HCT116 (cell line): ENCODE measurements at regions not wholly inside any gene's neighbourhood (a gene's known extent, or its start where the extent isn't known, plus 50 kb on each side); places are given as distances from the start of the nearest gene placed in this dataset.

Experiments
- ATAC-seq: fragments of 200-7000 bp; cut with Tn5 transposase; 2 replicates; pipeline ENCODE4 v1.9.1; 2020; ENCODE audit warnings: mild to moderate bottlenecking, moderate library complexity
- BruUV-seq: library from RNA; stranded (reverse); fragments of 400-500 nt; replicated peaks from 2 replicates; lab custom pipeline; 2021; lab: Mats Ljungman, UMichigan
- CTCF ChIA-PET: fragments of 300-600 bp; sonication (Branson Sonifier 250); formaldehyde crosslinking; loops from one replicate; lab custom pipeline; 2021; ENCODE audit warnings: antibody characterized with exemption; lab: Charles Lee
- POLR2A ChIA-PET: fragments of 300-600, 350-600 bp; sonication (Branson Sonifier 250); formaldehyde crosslinking; loops from one replicate; lab custom pipeline; 2021; ENCODE audit warnings: antibody characterized with exemption; lab: Charles Lee
- RAD21 ChIA-PET, 2 experiments: fragments of 300-600 bp; sonication (Branson Sonifier 250); formaldehyde crosslinking; loops; one replicate each; lab custom pipeline; 2023; ENCODE audit warnings: low total read pairs in 2 of 2; ENCODE audit not compliant: uncharacterized antibody in 2 of 2, unreplicated experiment in 2 of 2, low non-redundant PET in 1 of 2; lab: Charles Lee
- DNase-seq: peaks from one replicate; pipeline ENCODE4 v3.0.0-alpha.2; 2010; ENCODE audit warnings: low read depth, low spot score
- H2AFZ ChIP-seq: fragments of 200-600 bp; shearing (Covaris generic), sonication (generic); 2 replicates; pipeline ENCODE4 v1.6.1; 2017; ENCODE audit warnings: low read depth, mixed run types, mixed read lengths, antibody characterized with exemption, low read length; ENCODE audit not compliant: poor library complexity, severe bottlenecking
- H3K27ac ChIP-seq: 2 replicates; pipeline ENCODE4 v1.5.1; 2012; ENCODE audit warnings: low read depth, low read length
- H3K27me3 ChIP-seq: fragments of 200-600 bp; sonication (generic); 2 replicates; pipeline ENCODE4 v1.6.1; 2016; ENCODE audit warnings: mixed run types, low read length, mixed read lengths; ENCODE audit not compliant: insufficient read depth
- H3K36me3 ChIP-seq, 2 experiments: fragments of 200-500 bp in 1 of 2; fragments of 200-600 bp in 1 of 2; sonication (Bioruptor generic) in 1 of 2; sonication (generic) in 1 of 2; 2 replicates each; pipeline versions ENCODE4 v1.5.1 to v1.6.1; 2014 to 2016; ENCODE audit warnings: low read length in 2 of 2, inconsistent platforms in 1 of 2, mixed read lengths in 1 of 2, mixed run types in 1 of 2; ENCODE audit not compliant: insufficient read depth in 2 of 2, control insufficient read depth in 1 of 2
- H3K4me1 ChIP-seq, 2 experiments: fragments of 200-600 bp in 1 of 2; sonication (generic) in 1 of 2; 2 replicates each; pipeline versions ENCODE4 v1.5.1 to v1.6.1; 2012 to 2017; ENCODE audit warnings: low read length in 2 of 2, inconsistent platforms in 1 of 2, mild to moderate bottlenecking in 1 of 2, mixed read lengths in 1 of 2, mixed run types in 1 of 2, moderate library complexity in 1 of 2; ENCODE audit not compliant: insufficient read depth in 2 of 2, control insufficient read depth in 1 of 2
- H3K4me2 ChIP-seq: fragments of 200-600 bp; sonication (generic); 2 replicates; pipeline ENCODE4 v1.6.1; 2017; ENCODE audit warnings: mixed run types, low read length, mixed read lengths
- H3K4me3 ChIP-seq, 2 experiments: fragments of 200-600 bp in 1 of 2; sonication (generic) in 1 of 2; replicated peaks in 1 of 2; 2 replicates each; pipeline ENCODE4 v1.5.1; 2011 to 2016; ENCODE audit warnings: low read length in 2 of 2, control low read depth in 1 of 2, low read depth in 1 of 2, mild to moderate bottlenecking in 1 of 2, mixed read lengths in 1 of 2, mixed run types in 1 of 2
- H3K79me2 ChIP-seq: fragments of 200-600 bp; sonication (generic); 2 replicates; pipeline ENCODE4 v1.6.1; 2017; ENCODE audit warnings: mild to moderate bottlenecking, mixed run types, low read length, moderate library complexity, mixed read lengths; ENCODE audit not compliant: insufficient read depth
- H3K9ac ChIP-seq: fragments of 200-600 bp; sonication (generic); 2 replicates; pipeline ENCODE4 v1.6.1; 2016; ENCODE audit warnings: low read length, mixed read lengths
- H3K9me2 ChIP-seq: fragments of 200-600 bp; sonication (generic), shearing (Covaris generic); 2 replicates; pipeline ENCODE4 v1.6.1; 2017; ENCODE audit warnings: mixed run types, mild to moderate bottlenecking, moderate library complexity; ENCODE audit not compliant: insufficient read depth
- H3K9me3 ChIP-seq, 2 experiments: fragments of 200-500 bp in 1 of 2; fragments of 200-600 bp in 1 of 2; sonication (Bioruptor generic) in 1 of 2; sonication (generic) in 1 of 2; 2 replicates each; pipeline ENCODE4 v1.6.1; 2014 to 2017; ENCODE audit warnings: low read length in 2 of 2, mixed read lengths in 2 of 2, inconsistent platforms in 1 of 2, low read depth in 1 of 2, mild to moderate bottlenecking in 1 of 2, mixed run types in 1 of 2, moderate library complexity in 1 of 2; ENCODE audit not compliant: control insufficient read depth in 1 of 2, insufficient read depth in 1 of 2
- H4K20me1 ChIP-seq: fragments of 200-600 bp; sonication (generic), shearing (Covaris generic); 2 replicates; pipeline ENCODE4 v1.6.1; 2017; ENCODE audit warnings: mixed run types, mild to moderate bottlenecking, moderate library complexity; ENCODE audit not compliant: insufficient read depth
- CBX3 ChIP-seq: IDR thresholded peaks from 2 replicates; pipeline ENCODE4 v1.6.1; 2012; ENCODE audit warnings: low read depth
- CEBPB ChIP-seq: IDR thresholded peaks from 2 replicates; pipeline ENCODE4 v1.6.1; 2012; ENCODE audit warnings: low read depth
- EGR1 ChIP-seq: IDR thresholded peaks from 2 replicates; pipeline ENCODE4 v1.6.1; 2012; ENCODE audit warnings: low read depth
- EZH2 ChIP-seq: fragments of 200-600 bp; sonication (generic); IDR thresholded peaks from 2 replicates; pipeline ENCODE4 v1.6.1; 2017; ENCODE audit warnings: antibody characterized with exemption, mixed run types
- EZH2phosphoT487 ChIP-seq: fragments of 200-600 bp; IDR thresholded peaks from 2 replicates; pipeline ENCODE4 v1.6.1; 2018; ENCODE audit warnings: antibody characterized with exemption, borderline replicate concordance
- FOSL1 ChIP-seq: IDR thresholded peaks from 2 replicates; pipeline ENCODE4 v1.6.1; 2012; ENCODE audit warnings: low read depth
- RAD21 ChIP-seq: IDR thresholded peaks from 2 replicates; pipeline ENCODE4 v1.6.1; 2012; ENCODE audit warnings: low read depth, mild to moderate bottlenecking
- SIN3A ChIP-seq: IDR thresholded peaks from 2 replicates; pipeline ENCODE4 v1.6.1; 2012; ENCODE audit warnings: low read depth
- TCF7L2 ChIP-seq: IDR thresholded peaks from 2 replicates; pipeline ENCODE4 v1.7.0; 2011; ENCODE audit warnings: borderline replicate concordance, inconsistent platforms; ENCODE audit not compliant: insufficient read depth, insufficient read length; ENCODE audit errors: extremely low read depth
- YY1 ChIP-seq: IDR thresholded peaks from 2 replicates; pipeline ENCODE4 v1.6.1; 2011; ENCODE audit warnings: low read length, low read depth, moderate library complexity, mild to moderate bottlenecking; ENCODE audit not compliant: insufficient replicate concordance; ENCODE audit errors: extremely low read depth
- ZNF274 ChIP-seq: fragments of 200-500 bp; sonication (Bioruptor generic); IDR thresholded peaks from 2 replicates; pipeline ENCODE4 v1.6.1; 2014; ENCODE audit warnings: mild to moderate bottlenecking, low read depth, low read length, inconsistent platforms
- intact Hi-C: fragments of 100-400 bp; cut with micrococcal nuclease; formaldehyde crosslinking; loops from 2 replicates; pipeline ENCODE4 v1.10.0; 2022
- TF ChIP-seq, protein P1 (sequence below): IDR thresholded peaks from 2 replicates; pipeline ENCODE4 v1.6.1; 2011; ENCODE audit warnings: mild to moderate bottlenecking, low read length, moderate library complexity; ENCODE audit not compliant: insufficient replicate concordance; ENCODE audit errors: extremely low read depth
- TF ChIP-seq, protein P2 (sequence below): IDR thresholded peaks from 2 replicates; pipeline ENCODE4 v1.6.1; 2012; ENCODE audit warnings: low read depth

DNA sequence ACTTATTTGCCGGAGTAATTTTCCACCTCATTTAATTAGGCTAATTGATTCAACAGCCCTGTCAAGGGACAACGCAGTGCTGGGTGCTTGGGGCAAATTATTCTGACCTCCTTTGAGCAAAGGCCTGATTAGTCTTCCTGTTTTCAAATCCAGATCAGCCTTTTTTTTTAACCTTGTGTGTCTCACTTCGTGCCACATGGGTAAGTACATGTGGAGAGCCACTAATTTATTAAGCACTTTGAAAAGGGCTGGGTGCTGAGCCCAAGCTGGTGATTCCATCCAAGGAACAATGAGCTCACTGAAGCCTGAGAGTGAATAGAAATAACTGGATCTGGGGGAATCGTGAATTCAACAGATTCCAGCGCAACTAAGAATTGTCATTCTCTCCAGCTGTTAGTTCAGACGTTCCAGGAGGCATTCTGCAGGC lies 229.3 kb downstream of the CLIC5 start:
- TF ChIP-seq SIN3A (no peak), EZH2phosphoT487 (no peak), CBX3 (no peak), ZNF274 (no peak), EGR1 (no peak), FOSL1 (no peak), EZH2 (no peak), TCF7L2 (no peak), CEBPB (no peak), RAD21 (no peak), YY1 (no peak)
- TF ChIP-seq, protein P1, sequence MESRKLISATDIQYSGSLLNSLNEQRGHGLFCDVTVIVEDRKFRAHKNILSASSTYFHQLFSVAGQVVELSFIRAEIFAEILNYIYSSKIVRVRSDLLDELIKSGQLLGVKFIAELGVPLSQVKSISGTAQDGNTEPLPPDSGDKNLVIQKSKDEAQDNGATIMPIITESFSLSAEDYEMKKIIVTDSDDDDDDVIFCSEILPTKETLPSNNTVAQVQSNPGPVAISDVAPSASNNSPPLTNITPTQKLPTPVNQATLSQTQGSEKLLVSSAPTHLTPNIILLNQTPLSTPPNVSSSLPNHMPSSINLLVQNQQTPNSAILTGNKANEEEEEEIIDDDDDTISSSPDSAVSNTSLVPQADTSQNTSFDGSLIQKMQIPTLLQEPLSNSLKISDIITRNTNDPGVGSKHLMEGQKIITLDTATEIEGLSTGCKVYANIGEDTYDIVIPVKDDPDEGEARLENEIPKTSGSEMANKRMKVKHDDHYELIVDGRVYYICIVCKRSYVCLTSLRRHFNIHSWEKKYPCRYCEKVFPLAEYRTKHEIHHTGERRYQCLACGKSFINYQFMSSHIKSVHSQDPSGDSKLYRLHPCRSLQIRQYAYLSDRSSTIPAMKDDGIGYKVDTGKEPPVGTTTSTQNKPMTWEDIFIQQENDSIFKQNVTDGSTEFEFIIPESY, result no peak
- TF ChIP-seq, protein P2, sequence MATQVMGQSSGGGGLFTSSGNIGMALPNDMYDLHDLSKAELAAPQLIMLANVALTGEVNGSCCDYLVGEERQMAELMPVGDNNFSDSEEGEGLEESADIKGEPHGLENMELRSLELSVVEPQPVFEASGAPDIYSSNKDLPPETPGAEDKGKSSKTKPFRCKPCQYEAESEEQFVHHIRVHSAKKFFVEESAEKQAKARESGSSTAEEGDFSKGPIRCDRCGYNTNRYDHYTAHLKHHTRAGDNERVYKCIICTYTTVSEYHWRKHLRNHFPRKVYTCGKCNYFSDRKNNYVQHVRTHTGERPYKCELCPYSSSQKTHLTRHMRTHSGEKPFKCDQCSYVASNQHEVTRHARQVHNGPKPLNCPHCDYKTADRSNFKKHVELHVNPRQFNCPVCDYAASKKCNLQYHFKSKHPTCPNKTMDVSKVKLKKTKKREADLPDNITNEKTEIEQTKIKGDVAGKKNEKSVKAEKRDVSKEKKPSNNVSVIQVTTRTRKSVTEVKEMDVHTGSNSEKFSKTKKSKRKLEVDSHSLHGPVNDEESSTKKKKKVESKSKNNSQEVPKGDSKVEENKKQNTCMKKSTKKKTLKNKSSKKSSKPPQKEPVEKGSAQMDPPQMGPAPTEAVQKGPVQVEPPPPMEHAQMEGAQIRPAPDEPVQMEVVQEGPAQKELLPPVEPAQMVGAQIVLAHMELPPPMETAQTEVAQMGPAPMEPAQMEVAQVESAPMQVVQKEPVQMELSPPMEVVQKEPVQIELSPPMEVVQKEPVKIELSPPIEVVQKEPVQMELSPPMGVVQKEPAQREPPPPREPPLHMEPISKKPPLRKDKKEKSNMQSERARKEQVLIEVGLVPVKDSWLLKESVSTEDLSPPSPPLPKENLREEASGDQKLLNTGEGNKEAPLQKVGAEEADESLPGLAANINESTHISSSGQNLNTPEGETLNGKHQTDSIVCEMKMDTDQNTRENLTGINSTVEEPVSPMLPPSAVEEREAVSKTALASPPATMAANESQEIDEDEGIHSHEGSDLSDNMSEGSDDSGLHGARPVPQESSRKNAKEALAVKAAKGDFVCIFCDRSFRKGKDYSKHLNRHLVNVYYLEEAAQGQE, result no peak
- intact Hi-C loops, result no loop called here
- no peak for DNase-seq
- ChIA-PET CTCF (no interaction called here), POLR2A (no interaction called here), RAD21 (no interaction called here)
- no peak overlapping the region for H2AFZ ChIP-seq
- H3K79me2 ChIP-seq, result no peaks in the 10 kb centered on the region
- no TSS peak for BruUV-seq
- H3K9ac ChIP-seq, result no peak overlapping the region
- H3K36me3 ChIP-seq, result no peaks in the 10 kb centered on the region
- ATAC-seq, result no peak
- H3K4me2 ChIP-seq, result no peak overlapping the region
- no peaks in the 10 kb centered on the region for H3K9me3 ChIP-seq
- no peaks in the 10 kb centered on the region for H4K20me1 ChIP-seq
- H3K27ac ChIP-seq, result no peak overlapping the region
- H3K4me1 ChIP-seq, result no peaks in the 10 kb centered on the region
- H3K9me2 ChIP-seq, result no peaks in the 10 kb centered on the region
- no peak overlapping the region for H3K4me3 ChIP-seq
- no peaks in the 10 kb centered on the region for H3K27me3 ChIP-seq
